Activated T-cell treated with anti-CD3 and anti-CD28 coated beads, Interleukin-2, amount 50 U/mL, for 72 hours (primary cell): ENCODE measurements at regions not wholly inside any gene's neighbourhood (a gene's known extent, or its start where the extent isn't known, plus 50 kb on each side); places are given as distances from the start of the nearest gene placed in this dataset.

Experiments used
- ATAC-seq, 2 donors: fragments of 150-1000 bp; cut with Tn5 transposase; replicated peaks in 1 of 2; 2 replicates each; pipeline ENCODE4 v1.10.0; 2021; ENCODE audit warnings: moderate library complexity in 2 of 2, mild to moderate bottlenecking in 1 of 2
- DNase-seq, 2 donors: peaks; one replicate each; pipeline ENCODE4 v3.0.0; 2021 to 2022; ENCODE audit warnings: mixed read lengths in 1 of 2
- H3K27ac Mint-ChIP-seq: one replicate; pipeline ENCODE4 v1.8.0; 2022; ENCODE audit warnings: mild to moderate bottlenecking, moderate library complexity, mixed read lengths
- H3K27me3 Mint-ChIP-seq: one replicate; pipeline ENCODE4 v1.8.0; 2022; ENCODE audit warnings: low read depth, mixed read lengths
- H3K36me3 Mint-ChIP-seq, 2 donors: one replicate each; pipeline ENCODE4 v1.8.0; 2022; ENCODE audit warnings: mixed read lengths in 2 of 2, mild to moderate bottlenecking in 1 of 2; ENCODE audit not compliant: insufficient read depth in 2 of 2
- H3K4me1 Mint-ChIP-seq: one replicate; pipeline ENCODE4 v1.8.0; 2022; ENCODE audit warnings: low read depth, mixed read lengths
- H3K4me3 Mint-ChIP-seq, 2 donors: one replicate each; pipeline ENCODE4 v1.8.0; 2022; ENCODE audit warnings: mild to moderate bottlenecking in 2 of 2, mixed read lengths in 2 of 2, moderate library complexity in 2 of 2
- H3K9me3 Mint-ChIP-seq, 2 donors: one replicate each; pipeline ENCODE4 v1.8.0; 2022; ENCODE audit warnings: mixed read lengths in 2 of 2

- Mint-ChIP-seq H3K9me3 (no peaks in the 10 kb centered on the region), H3K4me1 (no peaks in the 10 kb centered on the region), H3K4me3 (no peak overlapping the region), H3K36me3 (no peaks in the 10 kb centered on the region), H3K27me3 (no peaks in the 10 kb centered on the region), H3K27ac (no peak overlapping the region)
- ATAC-seq (no peak), DNase-seq (no peak)
Measured at GRCh38 chr4:30939069-30939468, 218.9 kb downstream of the PCDH7 start.

GRCh38 chr4:30939684-30940083 lies 219.5 kb downstream of the PCDH7 start:
- no peak overlapping the region for H3K4me3 Mint-ChIP-seq
- no peaks in the 10 kb centered on the region for H3K27me3 Mint-ChIP-seq
- no peaks in the 10 kb centered on the region for H3K36me3 Mint-ChIP-seq
- no peak overlapping the region for H3K27ac Mint-ChIP-seq
- no peak for ATAC-seq
- H3K9me3 Mint-ChIP-seq, result no peaks in the 10 kb centered on the region
- H3K4me1 Mint-ChIP-seq, result no peaks in the 10 kb centered on the region
- no peak for DNase-seq

- no peak overlapping the region for H3K4me3 Mint-ChIP-seq
- H3K9me3 Mint-ChIP-seq, result peaks cover 0 to 1% of the 10 kb centered on the region in 2 donors
- no peaks in the 10 kb centered on the region for H3K4me1 Mint-ChIP-seq
- H3K27me3 Mint-ChIP-seq, result no peaks in the 10 kb centered on the region
- no peaks in the 10 kb centered on the region for H3K36me3 Mint-ChIP-seq
- ATAC-seq, result no peak
- no peak overlapping the region for H3K27ac Mint-ChIP-seq
- DNase-seq, result no peak
Measured at GRCh38 chr4:30941641-30942040, 221.5 kb downstream of the PCDH7 start.

GRCh38 chr4:30943356-30943755 lies 223.2 kb downstream of the PCDH7 start:
- Mint-ChIP-seq H3K27me3 (no peaks in the 10 kb centered on the region), H3K4me1 (no peaks in the 10 kb centered on the region), H3K36me3 (no peaks in the 10 kb centered on the region), H3K4me3 (no peak overlapping the region), H3K9me3 (peaks cover 2 to 3% of the 10 kb centered on the region in 2 donors), H3K27ac (no peak overlapping the region)
- DNase-seq (no peak), ATAC-seq (no peak)

- no peaks in the 10 kb centered on the region for H3K36me3 Mint-ChIP-seq
- no peak for ATAC-seq
- H3K4me3 Mint-ChIP-seq, result no peak overlapping the region
- no peaks in the 10 kb centered on the region for H3K4me1 Mint-ChIP-seq
- peaks cover 2 to 3% of the 10 kb centered on the region in 2 donors for H3K9me3 Mint-ChIP-seq
- no peak for DNase-seq
- no peaks in the 10 kb centered on the region for H3K27me3 Mint-ChIP-seq
- H3K27ac Mint-ChIP-seq, result no peak overlapping the region
Measured at GRCh38 chr4:30945586-30945985, 225.4 kb downstream of the PCDH7 start.

GRCh38 chr4:30946288-30946687 lies 226.1 kb downstream of the PCDH7 start:
- no peak for DNase-seq
- Mint-ChIP-seq H3K4me3 (no peak overlapping the region), H3K27ac (no peak overlapping the region), H3K9me3 (peaks cover 2 to 3% of the 10 kb centered on the region in 2 donors), H3K4me1 (no peaks in the 10 kb centered on the region), H3K27me3 (no peaks in the 10 kb centered on the region), H3K36me3 (no peaks in the 10 kb centered on the region)
- ATAC-seq, result no peak

GRCh38 chr4:30948653-30949052 lies 228.5 kb downstream of the PCDH7 start:
- no peaks in the 10 kb centered on the region for H3K4me1 Mint-ChIP-seq
- DNase-seq, result no peak
- H3K4me3 Mint-ChIP-seq, result no peak overlapping the region

GRCh38 chr4:30950737-30951136 lies 230.6 kb downstream of the PCDH7 start:
- no peak for ATAC-seq
- no peaks in the 10 kb centered on the region for H3K4me1 Mint-ChIP-seq
- H3K27me3 Mint-ChIP-seq, result no peaks in the 10 kb centered on the region
- peaks cover 2 to 4% of the 10 kb centered on the region in 2 donors for H3K9me3 Mint-ChIP-seq
- no peaks in the 10 kb centered on the region for H3K36me3 Mint-ChIP-seq
- DNase-seq, result no peak
- no peak overlapping the region for H3K4me3 Mint-ChIP-seq
- no peak overlapping the region for H3K27ac Mint-ChIP-seq

More at GRCh38 chr4:30948653-30949052, 228.5 kb downstream of the PCDH7 start:
- Mint-ChIP-seq H3K27ac (no peak overlapping the region), H3K36me3 (no peaks in the 10 kb centered on the region), H3K27me3 (no peaks in the 10 kb centered on the region), H3K9me3 (peaks cover 2 to 4% of the 10 kb centered on the region in 2 donors)
- ATAC-seq, result no peak

- Mint-ChIP-seq H3K27me3 (no peaks in the 10 kb centered on the region), H3K4me1 (no peaks in the 10 kb centered on the region), H3K36me3 (no peaks in the 10 kb centered on the region), H3K4me3 (no peak overlapping the region), H3K27ac (no peak overlapping the region), H3K9me3 (peaks cover 0 to 2% of the 10 kb centered on the region in 2 donors)
- no peak for ATAC-seq
- DNase-seq, result no peak
Measured at GRCh38 chr4:30952526-30953219, 232.5 kb downstream of the PCDH7 start.

GRCh38 chr4:30953799-30954198 lies 233.6 kb downstream of the PCDH7 start:
- no peak for DNase-seq
- Mint-ChIP-seq H3K36me3 (no peaks in the 10 kb centered on the region), H3K27ac (no peak overlapping the region), H3K27me3 (no peaks in the 10 kb centered on the region), H3K9me3 (peaks cover 2% of the 10 kb centered on the region in 2 donors), H3K4me3 (no peak overlapping the region), H3K4me1 (no peaks in the 10 kb centered on the region)
- no peak for ATAC-seq

- peaks cover 4 to 6% of the 10 kb centered on the region in 2 donors for H3K9me3 Mint-ChIP-seq
- DNase-seq (no peak), ATAC-seq (no peak)
- H3K27me3 Mint-ChIP-seq, result no peaks in the 10 kb centered on the region
- H3K36me3 Mint-ChIP-seq, result no peaks in the 10 kb centered on the region
- no peak overlapping the region for H3K4me3 Mint-ChIP-seq
- H3K4me1 Mint-ChIP-seq, result no peaks in the 10 kb centered on the region
- H3K27ac Mint-ChIP-seq, result no peak overlapping the region
Measured at GRCh38 chr4:30956916-30957315, 236.7 kb downstream of the PCDH7 start.

- H3K36me3 Mint-ChIP-seq, result no peaks in the 10 kb centered on the region
- H3K9me3 Mint-ChIP-seq, result peaks cover 4 to 6% of the 10 kb centered on the region in 2 donors
- H3K27me3 Mint-ChIP-seq, result no peaks in the 10 kb centered on the region
- DNase-seq (no peak), ATAC-seq (no peak)
- no peaks in the 10 kb centered on the region for H3K4me1 Mint-ChIP-seq
- no peak overlapping the region for H3K27ac Mint-ChIP-seq
- no peak overlapping the region for H3K4me3 Mint-ChIP-seq
Measured at GRCh38 chr4:30957706-30958105, 237.5 kb downstream of the PCDH7 start.

- DNase-seq, result no peak
- no peak for ATAC-seq
- Mint-ChIP-seq H3K27me3 (no peaks in the 10 kb centered on the region), H3K27ac (no peak overlapping the region), H3K4me3 (no peak overlapping the region), H3K36me3 (no peaks in the 10 kb centered on the region), H3K4me1 (no peaks in the 10 kb centered on the region), H3K9me3 (peaks cover 4 to 6% of the 10 kb centered on the region in 2 donors)
Measured at GRCh38 chr4:30959781-30960485, 239.8 kb downstream of the PCDH7 start.

- ATAC-seq, result no peak
- H3K36me3 Mint-ChIP-seq, result no peaks in the 10 kb centered on the region
- no peak overlapping the region for H3K27ac Mint-ChIP-seq
- H3K4me3 Mint-ChIP-seq, result no peak overlapping the region
- H3K4me1 Mint-ChIP-seq, result no peaks in the 10 kb centered on the region
- H3K9me3 Mint-ChIP-seq, result peaks cover 2 to 6% of the 10 kb centered on the region in 2 donors
- no peak for DNase-seq
- no peaks in the 10 kb centered on the region for H3K27me3 Mint-ChIP-seq
Measured at GRCh38 chr4:30962939-30963338, 242.8 kb downstream of the PCDH7 start.
